ENCODE measurements at regions not wholly inside any gene's neighbourhood (a gene's known extent, or its start where the extent isn't known, plus 50 kb on each side); places are given as distances from the start of the nearest gene placed in this dataset.

GRCh38 chr11:130761560-130762220 is 154.6 kb downstream of the SNX19 start:
- no peak overlapping the region for H3K4me3 ChIP-seq (ENCODE audit: low read depth, low read length)
- DNase-seq (ENCODE audit: low read depth) = no peak
- no peak for TF ChIP-seq CTCF (IDR thresholded peaks at IDR 0.05; ENCODE audit: insufficient read depth, low read length)

- no peak for DNase-seq (ENCODE audit: low read depth)
- H3K4me3 ChIP-seq (ENCODE audit: low read depth, low read length) = no peak overlapping the region
- TF ChIP-seq CTCF (IDR thresholded peaks at IDR 0.05; ENCODE audit: insufficient read depth, low read length) = no peak
These were observed 153.6 kb downstream of the SNX19 start for GRCh38 chr11:130762638-130763037.

- no peak for TF ChIP-seq CTCF (IDR thresholded peaks at IDR 0.05; ENCODE audit: insufficient read depth, low read length)
- no peak for DNase-seq (ENCODE audit: low read depth)
- H3K4me3 ChIP-seq (ENCODE audit: low read depth, low read length) = no peak overlapping the region
These were observed 152.9 kb downstream of the SNX19 start for GRCh38 chr11:130763087-130763980.

- H3K4me3 ChIP-seq (ENCODE audit: low read depth, low read length) = no peak overlapping the region
- no peak for DNase-seq (ENCODE audit: low read depth)
- TF ChIP-seq CTCF (IDR thresholded peaks at IDR 0.05; ENCODE audit: insufficient read depth, low read length) = no peak
These were observed 150.9 kb downstream of the SNX19 start for GRCh38 chr11:130765406-130765805.

- no peak for DNase-seq (ENCODE audit: low read depth)
- TF ChIP-seq CTCF (IDR thresholded peaks at IDR 0.05; ENCODE audit: insufficient read depth, low read length) = no peak
- H3K4me3 ChIP-seq (ENCODE audit: low read depth, low read length) = no peak overlapping the region
These were observed 150.2 kb downstream of the SNX19 start for GRCh38 chr11:130765951-130766649.

GRCh38 chr11:130766650-130767565 is 149.4 kb downstream of the SNX19 start:
- DNase-seq (ENCODE audit: low read depth) = no peak
- no peak overlapping the region for H3K4me3 ChIP-seq (ENCODE audit: low read depth, low read length)
- TF ChIP-seq CTCF (IDR thresholded peaks at IDR 0.05; ENCODE audit: insufficient read depth, low read length) = no peak
